TTC549 (cell line): ENCODE measurements at regions not wholly inside any gene's neighbourhood (a gene's known extent, or its start where the extent isn't known, plus 50 kb on each side); places are given as distances from the start of the nearest gene placed in this dataset.

Experiments
- FAIRE-seq: peaks from 2 replicates; lab custom pipeline; 2012; peaks lifted over from hg19 to GRCh38; lab: Jason Lieb, UNC

- no peak for FAIRE-seq
These were observed 181.8 kb upstream of the CIBAR2 start for GRCh38 chr16:85293904-85294642.

GRCh38 chr16:85294810-85295508 lies 182.7 kb upstream of the CIBAR2 start:
- no peak for FAIRE-seq

- no peak for FAIRE-seq
These were observed 184.8 kb upstream of the CIBAR2 start for GRCh38 chr16:85296859-85297660.

- FAIRE-seq: no peak
These were observed 185.6 kb upstream of the CIBAR2 start for GRCh38 chr16:85297881-85298280.

GRCh38 chr16:85300406-85300968 lies 188.2 kb upstream of the CIBAR2 start:
- FAIRE-seq: no peak

- FAIRE-seq: no peak
These were observed 189.0 kb upstream of the CIBAR2 start for GRCh38 chr16:85301231-85301630.

- FAIRE-seq: no peak
These were observed 190.0 kb upstream of the CIBAR2 start for GRCh38 chr16:85302018-85302847.

GRCh38 chr16:85302848-85303353 lies 190.6 kb upstream of the CIBAR2 start:
- no peak for FAIRE-seq

- FAIRE-seq: no peak
These were observed 191.1 kb upstream of the CIBAR2 start for GRCh38 chr16:85303354-85303883.

- no peak for FAIRE-seq
These were observed 192.1 kb upstream of the CIBAR2 start for GRCh38 chr16:85304337-85304736.

GRCh38 chr16:85306071-85306792 lies 194.0 kb upstream of the CIBAR2 start:
- FAIRE-seq: no peak

- FAIRE-seq: no peak
These were observed 194.7 kb upstream of the CIBAR2 start for GRCh38 chr16:85306793-85307551.

- FAIRE-seq: no peak
These were observed 195.5 kb upstream of the CIBAR2 start for GRCh38 chr16:85307552-85308364.

GRCh38 chr16:85308611-85309540 lies 196.6 kb upstream of the CIBAR2 start:
- no peak for FAIRE-seq

- FAIRE-seq: no peak
These were observed 197.7 kb upstream of the CIBAR2 start for GRCh38 chr16:85309656-85310587.

- no peak for FAIRE-seq
These were observed 198.8 kb upstream of the CIBAR2 start for GRCh38 chr16:85310868-85311585.
